ENCODE measurements at regions not wholly inside any gene's neighbourhood (a gene's known extent, or its start where the extent isn't known, plus 50 kb on each side); places are given as distances from the start of the nearest gene placed in this dataset.
"Not testable (repeated sequence)": the region's sequence is repeated elsewhere in the genome, so short reads cannot be mapped to it uniquely, and the experiment has no call there.

- 34% methylated on average over 11 of the region's 11 CpGs; no CpG with 5 or more reads in 2 of the 3 donors for WGBS, 3 donors
- no peaks in the 10 kb centered on the region for H3K4me1 ChIP-seq
- no peaks in the 10 kb centered on the region for H3K27me3 ChIP-seq (ENCODE audit: insufficient read depth in 3 of 3, low read length in 2 of 3)
- ATAC-seq (no peak), DNase-seq (peak in 1 of 2 donors; percentile 52)
- intact Hi-C loops (cut with DNase I), result no loop called here
- no peak overlapping the region for H3K27ac ChIP-seq
- no peaks in the 10 kb centered on the region for H3K9me3 ChIP-seq
- TF ChIP-seq CTCF (IDR thresholded peaks at IDR 0.05), result no peak
- no peak overlapping the region for H3K4me3 ChIP-seq
- no peaks in the 10 kb centered on the region for H3K36me3 ChIP-seq (ENCODE audit: insufficient read depth in 1 of 2, low read depth in 1 of 2)
Observed at GRCh38 chr14:106094654-106095189, 568.3 kb downstream of the TMEM121 start.

DNA sequence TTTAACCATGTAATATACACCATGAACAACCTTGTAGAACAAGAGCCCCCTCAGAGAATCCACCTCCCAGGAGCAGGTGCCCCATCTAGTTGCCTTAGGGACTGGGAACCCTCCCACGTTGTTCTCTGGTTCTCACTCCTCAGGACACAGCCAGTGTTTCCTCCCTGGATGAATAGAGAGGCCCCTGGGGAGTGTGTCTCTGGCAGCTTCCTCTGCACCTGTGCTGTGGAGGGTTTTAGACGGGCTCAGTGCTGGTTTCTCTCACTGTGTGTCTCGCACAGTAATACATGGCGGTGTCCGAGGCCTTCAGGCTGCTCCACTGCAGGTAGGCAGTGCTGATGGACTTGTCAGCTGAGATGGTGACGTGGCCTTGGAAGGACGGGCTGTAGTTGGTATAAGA lies 581.3 kb downstream of the TMEM121 start:
- Histone ChIP-seq H3K27ac (no peak overlapping the region), H3K27me3 (ENCODE audit: insufficient read depth in 3 of 3, low read length in 2 of 3) (peaks cover 0 to 5% (median 0%) of the 10 kb centered on the region in 3 donors), H3K4me1 (no peaks in the 10 kb centered on the region), H3K9me3 (no peaks in the 10 kb centered on the region), H3K4me3 (no peak overlapping the region), H3K36me3 (ENCODE audit: insufficient read depth in 1 of 2, low read depth in 1 of 2) (no peaks in the 10 kb centered on the region)
- DNase-seq (no peak), ATAC-seq (no peak)
- intact Hi-C loops (cut with DNase I), result no loop called here
- TF ChIP-seq CTCF (IDR thresholded peaks at IDR 0.05), result no peak
- WGBS, 3 donors, result 52% methylated on average over 7 of the region's 7 CpGs; no CpG with 5 or more reads in 2 of the 3 donors

GRCh38 chr14:106109337-106109736 lies 583.0 kb downstream of the TMEM121 start:
- TF ChIP-seq CTCF (IDR thresholded peaks at IDR 0.05), result no peak
- H3K4me3 ChIP-seq, result no peak overlapping the region
- no peak for ATAC-seq
- no peaks in the 10 kb centered on the region for H3K9me3 ChIP-seq
- no peaks in the 10 kb centered on the region for H3K36me3 ChIP-seq (ENCODE audit: insufficient read depth in 1 of 2, low read depth in 1 of 2)
- intact Hi-C loops (cut with DNase I), result no loop called here
- no peaks in the 10 kb centered on the region for H3K4me1 ChIP-seq
- 50% methylated on average over 1 of the region's 1 CpG; no CpG with 5 or more reads in 2 of the 3 donors for WGBS, 3 donors
- DNase-seq, result no peak
- peaks cover 0 to 5% (median 0%) of the 10 kb centered on the region in 3 donors for H3K27me3 ChIP-seq (ENCODE audit: insufficient read depth in 3 of 3, low read length in 2 of 3)
- H3K27ac ChIP-seq, result no peak overlapping the region

DNA sequence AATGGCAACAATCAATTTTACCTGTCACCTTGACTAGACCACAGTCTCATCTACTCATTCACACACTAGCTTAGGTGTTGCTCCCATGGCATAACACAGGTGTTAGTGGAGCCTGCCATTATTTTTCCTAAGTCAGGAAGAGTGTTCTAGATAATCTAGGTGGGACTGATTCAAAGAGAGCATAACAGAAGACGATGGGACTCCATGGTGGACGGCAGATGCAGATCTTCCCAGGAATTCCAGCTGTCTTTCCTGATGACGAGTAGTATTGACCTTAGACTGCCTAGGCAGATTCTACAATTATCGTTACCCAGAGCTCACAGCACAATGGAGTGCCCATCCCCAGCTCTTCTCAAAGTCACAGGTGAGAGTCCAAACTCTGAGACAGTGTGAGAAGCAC lies 589.0 kb downstream of the TMEM121 start:
- no peak overlapping the region for H3K4me3 ChIP-seq
- WGBS, 3 donors, result 40 to 50% (median 43%) methylated on average over 4 of the region's 4 CpGs
- no peak for ATAC-seq
- no peak for DNase-seq
- H3K4me1 ChIP-seq, result no peaks in the 10 kb centered on the region
- no peaks in the 10 kb centered on the region for H3K36me3 ChIP-seq (ENCODE audit: insufficient read depth in 1 of 2, low read depth in 1 of 2)
- H3K27ac ChIP-seq, result no peak overlapping the region
- intact Hi-C loops (cut with DNase I), result no loop called here
- H3K27me3 ChIP-seq (ENCODE audit: insufficient read depth in 3 of 3, low read length in 2 of 3), result peaks cover 0 to 6% (median 2%) of the 10 kb centered on the region in 3 donors
- H3K9me3 ChIP-seq, result no peaks in the 10 kb centered on the region
- TF ChIP-seq CTCF (IDR thresholded peaks at IDR 0.05), result no peak

GRCh38 chr14:106116339-106116930 lies 590.1 kb downstream of the TMEM121 start:
- H3K27ac ChIP-seq; H3K4me1 ChIP-seq; intact Hi-C loops (cut with DNase I); H3K27me3 ChIP-seq (ENCODE audit: insufficient read depth in 3 of 3, low read length in 2 of 3); H3K36me3 ChIP-seq (ENCODE audit: insufficient read depth in 1 of 2, low read depth in 1 of 2); ATAC-seq; H3K4me3 ChIP-seq; H3K9me3 ChIP-seq; DNase-seq: not testable (repeated sequence)
- 41 to 87% (median 69%) methylated on average over 1 to 10 of the region's 10 CpGs for WGBS, 3 donors
- peak; percentile 41 for TF ChIP-seq CTCF (IDR thresholded peaks at IDR 0.05)
